A673 (cell line): ENCODE measurements at regions not wholly inside any gene's neighbourhood (a gene's known extent, or its start where the extent isn't known, plus 50 kb on each side); places are given as distances from the start of the nearest gene placed in this dataset.
"Not testable (repeated sequence)": the region's sequence is repeated elsewhere in the genome, so short reads cannot be mapped to it uniquely, and the experiment has no call there.

Experiments
- BruUV-seq: library from RNA; stranded (reverse); fragments of 400-500 nt; replicated peaks from 2 replicates; lab custom pipeline; 2021; lab: Mats Ljungman, UMichigan
- CTCF ChIA-PET: fragments of 300-600 bp; sonication (Branson Sonifier 250); formaldehyde crosslinking; loops from one replicate; lab custom pipeline; 2022; ENCODE audit warnings: antibody characterized with exemption; lab: Charles Lee
- POLR2A ChIA-PET: fragments of 300-600 bp; sonication (Branson Sonifier 250); formaldehyde crosslinking; loops from one replicate; lab custom pipeline; 2022; ENCODE audit warnings: antibody characterized with exemption; ENCODE audit not compliant: low non-redundant PET; lab: Charles Lee
- DNase-seq: peaks from one replicate; pipeline ENCODE4 v3.0.0-alpha.2; 2015; ENCODE audit warnings: low spot score
- H3K27ac ChIP-seq: fragments of 200-600 bp; sonication (generic); 2 replicates; pipeline ENCODE4 v1.5.1; 2016; ENCODE audit warnings: mixed run types, low read depth, mild to moderate bottlenecking, mixed read lengths, antibody characterized with exemption, low read length; ENCODE audit not compliant: poor library complexity, severe bottlenecking
- H3K27me3 ChIP-seq: fragments of 200-600 bp; sonication (generic); replicated peaks from 2 replicates; pipeline ENCODE4 v1.6.1; 2017; ENCODE audit warnings: mixed run types, low read depth, mild to moderate bottlenecking, mixed read lengths, antibody characterized with exemption, low read length; ENCODE audit not compliant: insufficient read depth, poor library complexity
- H3K36me3 ChIP-seq: fragments of 200-600 bp; sonication (generic); 2 replicates; pipeline ENCODE4 v1.6.1; 2016; ENCODE audit warnings: mixed run types, mild to moderate bottlenecking, mixed read lengths, antibody characterized with exemption, low read length; ENCODE audit not compliant: insufficient read depth, poor library complexity, severe bottlenecking
- H3K4me1 ChIP-seq: fragments of 200-600 bp; sonication (generic); 2 replicates; pipeline ENCODE4 v1.6.1; 2017; ENCODE audit warnings: mixed run types, mild to moderate bottlenecking, mixed read lengths, antibody characterized with exemption, low read length; ENCODE audit not compliant: insufficient read depth, poor library complexity, severe bottlenecking
- H3K4me3 ChIP-seq: fragments of 200-600 bp; sonication (generic); 2 replicates; pipeline ENCODE4 v1.5.1; 2016; ENCODE audit warnings: low read depth, mixed run types, mild to moderate bottlenecking, mixed read lengths, low read length; ENCODE audit not compliant: poor library complexity, severe bottlenecking
- H3K9me3 ChIP-seq: fragments of 200-600 bp; sonication (generic); 2 replicates; pipeline ENCODE4 v1.6.1; 2016; ENCODE audit warnings: mixed run types, low read depth, mild to moderate bottlenecking, mixed read lengths, antibody characterized with exemption, low read length; ENCODE audit not compliant: poor library complexity, severe bottlenecking
- CTCF ChIP-seq: fragments of 300-800, 200-600 bp; sonication (generic); conservative IDR thresholded peaks from 2 replicates; pipeline ENCODE4 v1.5.1; 2017; ENCODE audit warnings: low read depth, mild to moderate bottlenecking, antibody characterized with exemption, low read length, moderate library complexity, mixed read lengths
- EZH2 ChIP-seq: fragments of 200-600 bp; sonication (generic); IDR thresholded peaks from 2 replicates; pipeline ENCODE4 v1.6.1; 2017; ENCODE audit warnings: borderline replicate concordance, low read depth, mild to moderate bottlenecking, mixed read lengths, antibody characterized with exemption, low read length; ENCODE audit not compliant: poor library complexity, severe bottlenecking
- intact Hi-C: fragments of 100-400 bp; cut with micrococcal nuclease; formaldehyde crosslinking; loops from one replicate; pipeline ENCODE4 v1.10.0; 2022; ENCODE audit not compliant: unreplicated experiment

- CTCF ChIA-PET, result no interaction called here
- no TSS peak for BruUV-seq
- intact Hi-C loops, result no loop called here
- Histone ChIP-seq H3K9me3 (no peaks in the 10 kb centered on the region), H3K36me3 (no peaks in the 10 kb centered on the region), H3K27me3 (peaks cover 3% of the 10 kb centered on the region), H3K27ac (no peak overlapping the region), H3K4me3 (no peak overlapping the region), H3K4me1 (no peaks in the 10 kb centered on the region)
- POLR2A ChIA-PET, result no interaction called here
- TF ChIP-seq CTCF (no peak), EZH2 (no peak)
- no peak for DNase-seq
These were observed 282.2 kb downstream of the MAP2K6 start for GRCh38 chr17:69696650-69697049.

GRCh38 chr17:69698352-69698751 is 283.9 kb downstream of the MAP2K6 start:
- intact Hi-C loops, H3K27me3 ChIP-seq, H3K36me3 ChIP-seq, H3K4me1 ChIP-seq, H3K27ac ChIP-seq, CTCF ChIA-PET, DNase-seq, BruUV-seq, POLR2A ChIA-PET, H3K9me3 ChIP-seq, H3K4me3 ChIP-seq: not testable (repeated sequence)

- Histone ChIP-seq H3K27me3 (no peaks in the 10 kb centered on the region), H3K9me3 (no peaks in the 10 kb centered on the region), H3K27ac (no peak overlapping the region), H3K4me3 (no peak overlapping the region), H3K4me1 (no peaks in the 10 kb centered on the region), H3K36me3 (no peaks in the 10 kb centered on the region)
- TF ChIP-seq CTCF (no peak), EZH2 (no peak)
- no peak for DNase-seq
- no TSS peak for BruUV-seq
- intact Hi-C loops, result no loop called here
- ChIA-PET POLR2A (no interaction called here), CTCF (no interaction called here)
These were observed 287.6 kb downstream of the MAP2K6 start for GRCh38 chr17:69702078-69702477.

GRCh38 chr17:69703751-69704150 is 289.3 kb downstream of the MAP2K6 start:
- CTCF ChIA-PET, result no interaction called here
- no peak for TF ChIP-seq EZH2
- TF ChIP-seq CTCF, result no peak
- H3K4me1 ChIP-seq, result no peaks in the 10 kb centered on the region
- intact Hi-C loops, result no loop called here
- H3K9me3 ChIP-seq, result no peaks in the 10 kb centered on the region
- BruUV-seq, result no TSS peak
- no peak overlapping the region for H3K27ac ChIP-seq
- H3K4me3 ChIP-seq, result no peak overlapping the region
- no peaks in the 10 kb centered on the region for H3K36me3 ChIP-seq
- H3K27me3 ChIP-seq, result no peaks in the 10 kb centered on the region
- POLR2A ChIA-PET, result no interaction called here
- no peak for DNase-seq
